ENCODE measurements at regions not wholly inside any gene's neighbourhood (a gene's known extent, or its start where the extent isn't known, plus 50 kb on each side); places are given as distances from the start of the nearest gene placed in this dataset.

GRCh38 chr5:74367241-74367733 is 273.2 kb downstream of the ENC1 start (continued):
- TF ChIP-seq CHD1 (IDR thresholded peaks at IDR 0.05; ENCODE audit: low read depth, low read length) (no peak), ZNF687 (IDR thresholded peaks at IDR 0.05) (no peak)

GRCh38 chr5:74365723-74366122 is 274.8 kb downstream of the ENC1 start:
- 6% methylated on average over 1 of the region's 1 CpG for WGBS (ENCODE audit: insufficient coverage, insufficient replicate concordance, low lambda C conversion rate, missing lambda C conversion rate)
- ChIA-PET RAD21 (ENCODE audit: unreplicated experiment) (no interaction called here), SMC1A (ENCODE audit: uncharacterized antibody, unreplicated experiment) (no interaction called here), CTCF (no interaction called here), POLR2A (no interaction called here)
- Histone ChIP-seq H3K4me1 (ENCODE audit: control insufficient read depth, insufficient read depth, low read length) (no peaks in the 10 kb centered on the region), H3K9ac (ENCODE audit: control insufficient read depth, insufficient read depth, low read length) (no peak overlapping the region), H3K4me3 (no peak overlapping the region), H3K27ac (ENCODE audit: control insufficient read depth, insufficient read depth) (no peak overlapping the region), H3K36me3 (ENCODE audit: control insufficient read depth in 2 of 2, insufficient read depth in 2 of 2, low read length in 1 of 2) (no peaks in the 10 kb centered on the region), H3K79me2 (ENCODE audit: control insufficient read depth, insufficient read depth, low read length) (no peaks in the 10 kb centered on the region), H4K20me1 (ENCODE audit: control insufficient read depth, insufficient read depth) (no peaks in the 10 kb centered on the region), H3K9me3 (replicated peaks; ENCODE audit: control insufficient read depth, insufficient read depth, low read length) (peaks cover 2% of the 10 kb centered on the region; the same call in 2 of the 3 replicates), H2AFZ (ENCODE audit: control insufficient read depth, low read depth, low read length) (no peak overlapping the region), H3K27me3 (replicated peaks in 1 of 2; ENCODE audit: control insufficient read depth in 2 of 2, insufficient read depth in 2 of 2, low read length in 1 of 2) (no peaks in the 10 kb centered on the region; a peak in 1 of 4 replicates), H3K4me2 (ENCODE audit: control insufficient read depth, insufficient read depth) (no peak overlapping the region)
- no peak for FAIRE-seq
- TF ChIP-seq TCF7 (IDR thresholded peaks at IDR 0.05; ENCODE audit: borderline replicate concordance) (no peak), SRF (IDR thresholded peaks at IDR 0.05; ENCODE audit: low read depth in 2 of 2, low read length in 2 of 2) (no peak), EED (IDR thresholded peaks at IDR 0.05; ENCODE audit: low read depth) (no peak), POLR2A (IDR thresholded peaks at IDR 0.05; ENCODE audit: low read depth, low read length) (no peak), SP1 (IDR thresholded peaks at IDR 0.05; ENCODE audit: low read depth, low read length) (no peak), NFYB (IDR thresholded peaks at IDR 0.05; ENCODE audit: insufficient read depth, low read depth, low read length) (no peak), RAD21 (IDR thresholded peaks at IDR 0.05; ENCODE audit: insufficient read depth, low read depth, low read length) (no peak), JUND (IDR thresholded peaks at IDR 0.05; ENCODE audit: low read depth, low read length) (no peak), STAT1 (conservative IDR thresholded peaks at IDR 0.05) (no peak), ZNF687 (IDR thresholded peaks at IDR 0.05) (no peak)
- intact Hi-C loops (cut with micrococcal nuclease; ENCODE audit: unreplicated experiment) (no loop called here), in situ Hi-C loops (cut with MboI) (no loop called here)
- DNase-seq (ENCODE audit: low read depth, low spot score): no peak
- BruUV-seq (replicated peaks): no TSS peak
- ATAC-seq: no peak
